SU-DHL-6 (cell line): ENCODE measurements at regions not wholly inside any gene's neighbourhood (a gene's known extent, or its start where the extent isn't known, plus 50 kb on each side); places are given as distances from the start of the nearest gene placed in this dataset.

Source experiments
- H2AFZ ChIP-seq: fragments of 200-600 bp; sonication (generic); 2 replicates; pipeline ENCODE4 v1.6.1; 2014; ENCODE audit warnings: low read depth, mild to moderate bottlenecking, moderate library complexity, mixed read lengths, antibody characterized with exemption, low read length; ENCODE audit not compliant: severe bottlenecking
- H3F3A ChIP-seq: fragments of 200-600 bp; shearing (Covaris generic); 2 replicates; pipeline ENCODE4 v1.6.0; 2016; ENCODE audit warnings: antibody characterized with exemption, mild to moderate bottlenecking; ENCODE audit not compliant: insufficient read depth
- H3K27ac ChIP-seq: fragments of 200-600 bp; sonication (generic); 2 replicates; pipeline ENCODE4 v1.5.1; 2016; ENCODE audit warnings: low read depth, mild to moderate bottlenecking, low read length, moderate library complexity, mixed read lengths
- H3K27me3 ChIP-seq: fragments of 200-600 bp; sonication (generic), shearing (Covaris generic); 2 replicates; pipeline ENCODE4 v1.6.0; 2014; ENCODE audit warnings: mild to moderate bottlenecking, low read length
- H3K36me3 ChIP-seq: fragments of 200-600 bp; sonication (generic); 2 replicates; pipeline ENCODE4 v1.6.1; 2014; ENCODE audit warnings: mild to moderate bottlenecking, low read length, mixed read lengths
- H3K4me2 ChIP-seq: fragments of 300-600, 200-600 bp; shearing (Covaris generic), sonication (generic); 2 replicates; pipeline ENCODE4 v1.6.0; 2014; ENCODE audit warnings: low read length, low read depth, mild to moderate bottlenecking; ENCODE audit not compliant: poor library complexity, severe bottlenecking
- H3K4me3 ChIP-seq: fragments of 200-600 bp; sonication (generic); 2 replicates; pipeline ENCODE4 v1.5.1; 2014; ENCODE audit warnings: antibody characterized with exemption, low read length, mild to moderate bottlenecking, mixed read lengths; ENCODE audit not compliant: insufficient read depth, poor library complexity, severe bottlenecking
- H3K79me2 ChIP-seq: fragments of 200-600 bp; sonication (generic); 2 replicates; pipeline ENCODE4 v1.6.1; 2014; ENCODE audit warnings: mild to moderate bottlenecking, low read length, moderate library complexity; ENCODE audit not compliant: insufficient read depth
- H3K9ac ChIP-seq: fragments of 200-600 bp; sonication (generic); 2 replicates; pipeline ENCODE4 v1.7.0; 2014; ENCODE audit warnings: mild to moderate bottlenecking, low read length
- H3K9me2 ChIP-seq: fragments of 200-600 bp; sonication (generic); replicated peaks from 2 replicates; pipeline ENCODE4 v1.6.1; 2014; ENCODE audit warnings: low read length; ENCODE audit not compliant: insufficient read depth
- H3K9me3 ChIP-seq: fragments of 200-600 bp; sonication (generic); 2 replicates; pipeline ENCODE4 v1.6.1; 2014; ENCODE audit warnings: low read length, mixed read lengths; ENCODE audit not compliant: insufficient read depth
- H4K20me1 ChIP-seq: fragments of 200-600 bp; sonication (generic); 2 replicates; pipeline ENCODE4 v1.6.1; 2014; ENCODE audit warnings: low read depth, mild to moderate bottlenecking, antibody characterized with exemption, low read length, moderate library complexity, mixed read lengths
- EZH2phosphoT487 ChIP-seq: fragments of 200-600 bp; sonication (generic), shearing (Covaris generic); conservative IDR thresholded peaks from 2 replicates; pipeline ENCODE4 v1.6.1; 2018; ENCODE audit warnings: mild to moderate bottlenecking, antibody characterized with exemption, low read length, moderate library complexity, mixed read lengths
- TF ChIP-seq, protein P1 (sequence below): fragments of 200-600 bp; sonication (generic); IDR thresholded peaks from one replicate; pipeline ENCODE4 v1.5.1; 2017; ENCODE audit warnings: antibody characterized with exemption, mild to moderate bottlenecking, low read length, moderate library complexity; ENCODE audit not compliant: insufficient read depth, poor library complexity, severe bottlenecking

GRCh38 chr5:131067636-131068035 lies 97.4 kb downstream of the HINT1 start:
- H3K9ac ChIP-seq, result no peak overlapping the region
- no peaks in the 10 kb centered on the region for H3K9me2 ChIP-seq
- no peak overlapping the region for H3K4me2 ChIP-seq
- no peaks in the 10 kb centered on the region for H3K27me3 ChIP-seq
- H3K27ac ChIP-seq, result no peak overlapping the region
- no peaks in the 10 kb centered on the region for H4K20me1 ChIP-seq
- no peak for TF ChIP-seq EZH2phosphoT487
- TF ChIP-seq, protein P1, sequence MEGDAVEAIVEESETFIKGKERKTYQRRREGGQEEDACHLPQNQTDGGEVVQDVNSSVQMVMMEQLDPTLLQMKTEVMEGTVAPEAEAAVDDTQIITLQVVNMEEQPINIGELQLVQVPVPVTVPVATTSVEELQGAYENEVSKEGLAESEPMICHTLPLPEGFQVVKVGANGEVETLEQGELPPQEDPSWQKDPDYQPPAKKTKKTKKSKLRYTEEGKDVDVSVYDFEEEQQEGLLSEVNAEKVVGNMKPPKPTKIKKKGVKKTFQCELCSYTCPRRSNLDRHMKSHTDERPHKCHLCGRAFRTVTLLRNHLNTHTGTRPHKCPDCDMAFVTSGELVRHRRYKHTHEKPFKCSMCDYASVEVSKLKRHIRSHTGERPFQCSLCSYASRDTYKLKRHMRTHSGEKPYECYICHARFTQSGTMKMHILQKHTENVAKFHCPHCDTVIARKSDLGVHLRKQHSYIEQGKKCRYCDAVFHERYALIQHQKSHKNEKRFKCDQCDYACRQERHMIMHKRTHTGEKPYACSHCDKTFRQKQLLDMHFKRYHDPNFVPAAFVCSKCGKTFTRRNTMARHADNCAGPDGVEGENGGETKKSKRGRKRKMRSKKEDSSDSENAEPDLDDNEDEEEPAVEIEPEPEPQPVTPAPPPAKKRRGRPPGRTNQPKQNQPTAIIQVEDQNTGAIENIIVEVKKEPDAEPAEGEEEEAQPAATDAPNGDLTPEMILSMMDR, result no peak
- H3K4me3 ChIP-seq, result no peak overlapping the region
- H3K79me2 ChIP-seq, result no peaks in the 10 kb centered on the region
- H3F3A ChIP-seq, result no peaks in the 10 kb centered on the region
- H3K9me3 ChIP-seq, result no peaks in the 10 kb centered on the region; the same call in 1 of the 2 replicates
- H2AFZ ChIP-seq, result no peak overlapping the region
- no peaks in the 10 kb centered on the region for H3K36me3 ChIP-seq

DNA sequence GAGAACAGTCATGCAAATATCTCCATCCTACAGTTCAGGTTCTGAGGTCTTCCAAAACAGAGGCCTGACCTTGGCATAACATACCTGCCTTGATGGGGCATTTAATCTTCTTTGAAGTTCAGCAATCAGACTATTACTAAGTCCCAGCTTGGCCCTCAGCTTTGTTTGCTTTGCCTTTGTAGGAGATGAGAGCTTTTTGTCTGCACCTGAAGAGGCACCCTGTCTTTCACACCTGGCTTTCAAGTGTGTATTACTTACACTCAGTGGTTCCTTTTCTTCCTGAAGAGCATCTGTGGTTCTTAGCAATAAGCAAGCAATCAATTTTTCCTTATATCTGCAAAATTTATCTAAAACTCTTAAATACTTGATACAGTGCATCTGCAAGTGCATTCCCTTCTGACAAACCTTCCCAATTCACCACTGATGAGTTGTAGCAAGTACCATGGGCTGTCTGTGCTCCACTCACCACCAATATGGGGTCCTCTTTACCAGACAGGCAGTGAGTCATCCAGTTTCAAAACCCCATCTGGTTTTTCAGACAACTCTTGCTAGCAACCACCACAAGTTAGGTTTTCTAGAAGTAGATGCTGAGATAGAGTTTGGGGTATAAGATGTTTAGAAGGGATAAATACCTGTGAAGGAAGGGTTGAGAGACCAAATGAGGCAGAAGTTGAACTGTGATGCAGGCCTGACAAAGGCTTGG lies 100.2 kb downstream of the HINT1 start:
- H3K4me2 ChIP-seq, result no peak overlapping the region
- no peak overlapping the region for H3K27ac ChIP-seq
- TF ChIP-seq, protein P1, result no peak
- TF ChIP-seq EZH2phosphoT487, result no peak

DNA sequence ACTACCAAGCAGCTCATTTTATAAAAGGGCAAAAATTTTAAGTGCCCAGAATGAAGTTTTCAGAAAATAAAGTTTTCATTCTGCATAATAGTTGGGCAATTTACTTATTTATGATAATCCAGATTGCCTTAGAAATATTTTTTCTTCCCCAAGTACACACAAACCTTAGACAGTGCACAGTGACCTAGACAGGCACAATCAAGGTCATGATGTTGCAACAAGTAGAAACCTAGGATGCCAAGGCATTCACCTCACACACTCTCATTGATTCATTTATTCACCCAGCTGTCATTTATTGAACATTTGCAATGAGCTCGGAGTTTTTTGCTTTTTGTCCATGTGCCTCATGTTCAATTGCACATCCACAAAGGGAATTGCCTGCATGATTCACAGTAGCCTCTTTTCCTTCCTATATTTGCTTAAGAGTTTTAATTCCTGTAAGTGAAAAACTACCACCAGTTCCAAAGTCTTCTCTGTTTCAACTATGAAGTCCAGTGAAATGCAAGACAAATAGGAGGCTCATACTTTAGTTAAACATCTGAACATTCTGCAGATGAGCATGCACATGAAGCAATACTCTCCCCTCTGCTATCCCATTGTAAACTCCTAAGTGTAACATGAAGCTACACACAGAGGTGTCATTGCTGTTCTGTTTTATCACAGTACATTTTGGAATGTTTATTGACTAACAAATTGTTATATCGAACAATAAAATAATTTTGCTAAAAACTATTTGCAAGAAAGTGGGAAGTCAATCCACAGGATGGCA lies 122.9 kb downstream of the HINT1 start:
- no peak overlapping the region for H2AFZ ChIP-seq
- no peaks in the 10 kb centered on the region for H4K20me1 ChIP-seq
- H3K4me2 ChIP-seq, result no peak overlapping the region
- H3K27ac ChIP-seq, result no peak overlapping the region
- H3K4me3 ChIP-seq, result no peak overlapping the region
- H3K36me3 ChIP-seq, result no peaks in the 10 kb centered on the region
- no peaks in the 10 kb centered on the region for H3K9me3 ChIP-seq
- no peak overlapping the region for H3K9ac ChIP-seq
- H3K27me3 ChIP-seq, result no peaks in the 10 kb centered on the region
- no peaks in the 10 kb centered on the region for H3F3A ChIP-seq
- H3K79me2 ChIP-seq, result no peaks in the 10 kb centered on the region
- H3K9me2 ChIP-seq, result no peaks in the 10 kb centered on the region
- TF ChIP-seq, protein P1, result no peak
- no peak for TF ChIP-seq EZH2phosphoT487

More for the DNA sequence above, 100.2 kb downstream of the HINT1 start:
- Histone ChIP-seq H3K9ac (no peak overlapping the region), H3F3A (no peaks in the 10 kb centered on the region), H3K4me3 (no peak overlapping the region), H2AFZ (no peak overlapping the region), H3K79me2 (no peaks in the 10 kb centered on the region), H3K9me3 (no peaks in the 10 kb centered on the region; the same call in 1 of the 2 replicates), H3K9me2 (no peaks in the 10 kb centered on the region), H3K36me3 (no peaks in the 10 kb centered on the region), H4K20me1 (no peaks in the 10 kb centered on the region), H3K27me3 (no peaks in the 10 kb centered on the region)
